GM13976 (cell line): ENCODE measurements at regions not wholly inside any gene's neighbourhood (a gene's known extent, or its start where the extent isn't known, plus 50 kb on each side); places are given as distances from the start of the nearest gene placed in this dataset.

ENCODE experiments used
- DNase-seq: peaks from one replicate; pipeline ENCODE4 v3.0.0; 2012; ENCODE audit warnings: low spot score
- in situ Hi-C: fragments of 300-500 bp; cut with MboI; formaldehyde crosslinking; loops from one replicate; pipeline ENCODE4 v1.12.0; 2022; ENCODE audit warnings: low sequenced_read_pairs, mixed read lengths, inconsistent platforms; ENCODE audit not compliant: unreplicated experiment
- TF ChIP-seq, protein P1 (sequence below): IDR thresholded peaks from 2 replicates; pipeline ENCODE4 v1.5.1; 2012; ENCODE audit warnings: borderline replicate concordance, mild to moderate bottlenecking; ENCODE audit not compliant: insufficient read depth; ENCODE audit errors: extremely low read depth, missing control alignments, control extremely low read depth

DNA sequence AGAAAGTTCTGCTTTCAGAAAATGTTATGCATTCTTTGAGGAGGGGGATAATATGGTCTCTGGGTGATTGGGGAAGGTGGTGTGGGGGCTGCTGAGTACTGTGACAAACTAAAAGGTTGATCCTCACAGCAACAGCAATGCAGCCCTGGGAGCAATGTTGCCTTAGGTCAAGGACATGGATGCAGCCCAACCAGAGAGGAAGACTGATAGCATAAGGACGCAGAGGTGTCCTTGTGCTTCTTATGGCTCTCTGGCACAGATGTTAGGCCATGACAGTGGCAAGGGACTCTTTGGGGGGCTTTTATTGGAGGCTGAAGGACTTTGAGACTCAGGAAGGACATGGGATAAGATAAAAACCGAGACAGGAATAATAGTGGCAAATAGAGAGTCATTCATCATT, 186.2 kb upstream of the PHACTR1 start:
- TF ChIP-seq, protein P1, sequence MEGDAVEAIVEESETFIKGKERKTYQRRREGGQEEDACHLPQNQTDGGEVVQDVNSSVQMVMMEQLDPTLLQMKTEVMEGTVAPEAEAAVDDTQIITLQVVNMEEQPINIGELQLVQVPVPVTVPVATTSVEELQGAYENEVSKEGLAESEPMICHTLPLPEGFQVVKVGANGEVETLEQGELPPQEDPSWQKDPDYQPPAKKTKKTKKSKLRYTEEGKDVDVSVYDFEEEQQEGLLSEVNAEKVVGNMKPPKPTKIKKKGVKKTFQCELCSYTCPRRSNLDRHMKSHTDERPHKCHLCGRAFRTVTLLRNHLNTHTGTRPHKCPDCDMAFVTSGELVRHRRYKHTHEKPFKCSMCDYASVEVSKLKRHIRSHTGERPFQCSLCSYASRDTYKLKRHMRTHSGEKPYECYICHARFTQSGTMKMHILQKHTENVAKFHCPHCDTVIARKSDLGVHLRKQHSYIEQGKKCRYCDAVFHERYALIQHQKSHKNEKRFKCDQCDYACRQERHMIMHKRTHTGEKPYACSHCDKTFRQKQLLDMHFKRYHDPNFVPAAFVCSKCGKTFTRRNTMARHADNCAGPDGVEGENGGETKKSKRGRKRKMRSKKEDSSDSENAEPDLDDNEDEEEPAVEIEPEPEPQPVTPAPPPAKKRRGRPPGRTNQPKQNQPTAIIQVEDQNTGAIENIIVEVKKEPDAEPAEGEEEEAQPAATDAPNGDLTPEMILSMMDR, result no peak
- no peak for DNase-seq
- in situ Hi-C loops, result no loop called here

DNA sequence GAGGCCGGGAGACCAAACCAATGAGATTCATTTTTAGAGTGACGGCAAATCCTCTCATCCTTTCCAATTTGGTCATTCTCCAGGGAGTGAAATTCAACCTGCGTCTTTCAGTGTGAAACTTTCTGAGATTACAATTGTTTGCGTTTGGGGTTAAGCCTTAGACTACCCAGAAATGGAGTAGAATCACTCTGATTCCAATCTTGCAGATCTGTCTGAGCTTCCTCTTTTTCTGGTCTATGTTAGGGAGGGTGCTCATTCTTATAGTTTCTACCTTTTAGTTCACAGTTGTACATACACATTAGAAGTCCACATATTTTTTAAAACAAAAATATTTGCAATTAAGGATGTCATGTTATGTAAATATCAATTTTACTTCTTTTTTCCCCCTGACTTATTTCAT, 183.0 kb upstream of the PHACTR1 start:
- in situ Hi-C loops, result no loop called here
- TF ChIP-seq, protein P1, result no peak
- no peak for DNase-seq

DNA sequence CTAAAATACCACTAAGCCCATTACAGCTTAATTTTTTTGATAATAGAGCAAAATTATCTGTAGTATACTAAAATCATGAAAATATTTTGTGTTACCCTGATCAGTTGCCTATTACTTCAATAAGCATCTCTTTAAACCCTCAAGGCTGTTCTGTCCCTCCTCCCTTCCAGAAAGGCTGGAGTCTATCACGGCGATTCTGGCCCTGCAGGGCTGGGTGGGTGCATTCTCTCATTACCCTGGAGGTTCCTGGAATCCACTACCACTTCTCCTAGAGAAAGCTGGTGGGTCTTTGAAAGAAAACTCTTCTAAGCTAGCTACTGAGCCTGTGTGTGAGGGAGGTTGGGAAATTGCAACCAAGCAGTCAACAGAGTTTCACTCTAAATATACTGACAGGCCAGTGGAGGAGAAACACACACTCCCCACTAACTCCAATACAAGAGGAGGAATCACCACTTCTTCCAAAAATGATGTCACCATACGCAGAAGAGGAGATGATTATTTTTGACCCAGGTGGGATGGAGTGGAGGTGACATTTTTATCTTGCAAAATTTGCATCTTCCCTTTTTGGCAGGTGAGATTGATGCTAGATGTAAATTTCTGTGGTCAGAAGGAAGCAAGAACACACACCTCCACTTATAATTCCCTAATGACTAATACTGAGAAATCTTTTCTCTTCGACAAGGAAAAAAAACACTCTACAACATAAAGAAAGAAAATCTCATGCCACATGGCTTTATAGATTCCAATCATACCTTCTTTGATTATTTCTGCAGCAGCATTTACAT, 182.3 kb upstream of the PHACTR1 start:
- in situ Hi-C loops, result no loop called here
- DNase-seq, result no peak
- TF ChIP-seq, protein P1, result no peak

DNA sequence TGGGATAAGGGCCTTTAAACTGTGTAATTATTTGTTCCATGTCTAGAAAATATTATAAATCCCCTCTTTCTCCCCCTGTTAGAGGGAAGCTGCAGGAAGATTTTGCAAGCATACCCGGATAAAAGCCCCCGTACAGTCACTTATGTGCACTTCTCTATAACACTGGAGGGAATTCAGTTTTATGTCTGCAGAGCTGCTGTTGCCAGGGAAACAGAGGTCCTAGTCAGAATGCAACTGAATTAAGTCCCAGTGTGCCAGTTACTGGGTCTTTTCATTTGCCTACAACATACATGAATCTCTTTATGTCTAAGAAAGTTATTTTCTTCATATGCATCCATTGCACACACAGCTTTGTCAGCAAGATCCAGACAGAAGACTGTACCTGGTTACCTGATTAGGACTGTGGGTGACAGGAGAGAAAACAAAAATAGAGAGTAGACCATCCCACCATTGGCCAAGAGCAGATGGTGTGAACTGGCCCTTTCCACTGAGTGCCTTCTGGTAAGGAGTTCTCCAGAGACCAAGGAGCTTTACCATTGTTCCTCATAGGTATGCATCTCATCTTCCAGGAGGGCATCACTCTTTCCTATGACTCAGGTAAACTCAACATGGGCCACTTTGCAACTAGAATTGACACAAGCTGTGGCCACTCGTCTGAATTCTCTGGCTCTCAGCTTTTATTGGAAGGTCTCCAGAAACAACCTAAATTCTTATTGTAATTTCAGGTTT, 180.8 kb upstream of the PHACTR1 start:
- TF ChIP-seq, protein P1, result no peak
- in situ Hi-C loops, result no loop called here
- no peak for DNase-seq

DNA sequence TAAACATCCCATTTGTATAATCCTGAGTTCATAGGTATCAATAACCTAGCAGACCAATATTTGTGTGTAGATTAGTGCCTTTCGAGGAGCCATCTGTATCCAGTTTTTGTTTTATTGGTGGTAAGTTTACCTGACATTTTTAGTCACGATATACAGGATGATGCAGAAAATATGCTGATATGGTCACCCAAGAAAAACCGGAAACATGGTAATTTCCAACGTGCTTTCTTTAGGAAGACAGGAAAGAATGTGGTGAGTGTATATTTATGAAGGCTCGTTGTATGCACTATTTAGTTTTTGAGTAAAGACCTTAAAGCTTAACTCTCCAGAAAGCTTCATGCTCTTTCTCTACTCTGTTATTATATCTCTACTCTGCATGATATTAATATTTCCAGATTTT, 180.2 kb upstream of the PHACTR1 start:
- no peak for DNase-seq
- TF ChIP-seq, protein P1, result no peak
- in situ Hi-C loops, result no loop called here

DNA sequence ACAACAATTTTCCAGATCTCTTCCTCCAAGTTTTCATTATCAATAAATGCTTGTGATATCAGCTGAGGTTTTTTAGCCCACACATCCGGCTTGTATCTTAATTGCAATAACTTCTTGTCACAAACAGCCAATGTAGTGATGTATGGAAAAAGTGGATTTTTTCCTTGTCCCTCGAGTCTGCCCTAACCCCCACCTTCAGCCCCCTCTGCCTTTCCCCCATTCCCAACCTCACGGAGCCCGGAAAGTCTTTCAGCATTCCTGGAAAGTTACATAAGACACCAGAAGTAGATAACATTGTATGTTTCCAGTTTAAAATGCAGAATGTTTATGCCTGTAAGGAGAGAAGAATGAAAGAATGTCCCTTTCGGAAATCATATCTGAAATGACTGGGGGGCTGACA, 179.2 kb upstream of the PHACTR1 start:
- in situ Hi-C loops, result no loop called here
- DNase-seq, result no peak
- TF ChIP-seq, protein P1, result no peak
